ENCODE measurements at regions not wholly inside any gene's neighbourhood (a gene's known extent, or its start where the extent isn't known, plus 50 kb on each side); places are given as distances from the start of the nearest gene placed in this dataset.
A peak's percentile ranks its signal among the peaks of the same experiment; 100 is the strongest.

DNA sequence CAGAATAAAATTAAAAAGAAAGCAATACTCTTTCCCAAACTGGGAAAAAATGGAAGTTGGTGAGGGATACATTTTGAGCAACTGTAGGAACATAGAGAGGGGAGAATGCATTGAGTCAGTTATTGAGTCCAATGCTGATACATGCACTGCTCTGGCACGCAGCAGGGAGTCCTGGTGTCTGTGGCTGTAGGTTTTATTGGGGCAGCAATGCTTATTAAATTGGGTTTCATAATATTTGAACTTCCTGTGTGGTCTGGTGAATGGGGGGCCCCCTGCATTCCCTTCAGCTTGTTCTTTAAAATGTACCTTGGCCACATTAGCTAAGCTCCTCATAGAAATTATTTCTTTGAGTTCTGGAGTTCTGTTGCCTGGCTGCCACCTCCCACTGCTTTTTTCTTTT, 125.2 kb upstream of the ELAC2 start:
- no peak overlapping the region for H3K4me3 ChIP-seq (ENCODE audit: low read length)
- DNase-seq (ENCODE audit: low read depth) = no peak
- TF ChIP-seq, protein P1, sequence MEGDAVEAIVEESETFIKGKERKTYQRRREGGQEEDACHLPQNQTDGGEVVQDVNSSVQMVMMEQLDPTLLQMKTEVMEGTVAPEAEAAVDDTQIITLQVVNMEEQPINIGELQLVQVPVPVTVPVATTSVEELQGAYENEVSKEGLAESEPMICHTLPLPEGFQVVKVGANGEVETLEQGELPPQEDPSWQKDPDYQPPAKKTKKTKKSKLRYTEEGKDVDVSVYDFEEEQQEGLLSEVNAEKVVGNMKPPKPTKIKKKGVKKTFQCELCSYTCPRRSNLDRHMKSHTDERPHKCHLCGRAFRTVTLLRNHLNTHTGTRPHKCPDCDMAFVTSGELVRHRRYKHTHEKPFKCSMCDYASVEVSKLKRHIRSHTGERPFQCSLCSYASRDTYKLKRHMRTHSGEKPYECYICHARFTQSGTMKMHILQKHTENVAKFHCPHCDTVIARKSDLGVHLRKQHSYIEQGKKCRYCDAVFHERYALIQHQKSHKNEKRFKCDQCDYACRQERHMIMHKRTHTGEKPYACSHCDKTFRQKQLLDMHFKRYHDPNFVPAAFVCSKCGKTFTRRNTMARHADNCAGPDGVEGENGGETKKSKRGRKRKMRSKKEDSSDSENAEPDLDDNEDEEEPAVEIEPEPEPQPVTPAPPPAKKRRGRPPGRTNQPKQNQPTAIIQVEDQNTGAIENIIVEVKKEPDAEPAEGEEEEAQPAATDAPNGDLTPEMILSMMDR (conservative IDR thresholded peaks at IDR 0.05; ENCODE audit: low read length) = no peak

- DNase-seq (ENCODE audit: low read depth) = peak; percentile 27
- H3K4me3 ChIP-seq (ENCODE audit: low read length) = no peak overlapping the region
Measured at GRCh38 chr17:13140750-13141149, 122.9 kb upstream of the ELAC2 start.

GRCh38 chr17:13135506-13135905, 117.7 kb upstream of the ELAC2 start:
- DNase-seq (ENCODE audit: low read depth) = no peak
- TF ChIP-seq, protein P1 (conservative IDR thresholded peaks at IDR 0.05; ENCODE audit: low read length) = no peak
- no peak overlapping the region for H3K4me3 ChIP-seq (ENCODE audit: low read length)

More at GRCh38 chr17:13140750-13141149, 122.9 kb upstream of the ELAC2 start:
- TF ChIP-seq, protein P1 (conservative IDR thresholded peaks at IDR 0.05; ENCODE audit: low read length) = peak; percentile 31; the same call in 1 of the 2 replicates

- TF ChIP-seq, protein P1 (conservative IDR thresholded peaks at IDR 0.05; ENCODE audit: low read length) = no peak
- DNase-seq (ENCODE audit: low read depth) = peak; percentile 2
Measured at GRCh38 chr17:13134076-13134475, 116.2 kb upstream of the ELAC2 start.

GRCh38 chr17:13131225-13131624, 113.4 kb upstream of the ELAC2 start:
- no peak for DNase-seq (ENCODE audit: low read depth)
- no peak overlapping the region for H3K4me3 ChIP-seq (ENCODE audit: low read length)
- TF ChIP-seq, protein P1 (conservative IDR thresholded peaks at IDR 0.05; ENCODE audit: low read length) = no peak

More at GRCh38 chr17:13134076-13134475, 116.2 kb upstream of the ELAC2 start:
- no peak overlapping the region for H3K4me3 ChIP-seq (ENCODE audit: low read length)

- H3K4me3 ChIP-seq (ENCODE audit: low read length) = no peak overlapping the region
- TF ChIP-seq, protein P1 (conservative IDR thresholded peaks at IDR 0.05; ENCODE audit: low read length) = no peak
- DNase-seq (ENCODE audit: low read depth) = no peak
Measured at GRCh38 chr17:13129356-13129755, 111.5 kb upstream of the ELAC2 start.

DNA sequence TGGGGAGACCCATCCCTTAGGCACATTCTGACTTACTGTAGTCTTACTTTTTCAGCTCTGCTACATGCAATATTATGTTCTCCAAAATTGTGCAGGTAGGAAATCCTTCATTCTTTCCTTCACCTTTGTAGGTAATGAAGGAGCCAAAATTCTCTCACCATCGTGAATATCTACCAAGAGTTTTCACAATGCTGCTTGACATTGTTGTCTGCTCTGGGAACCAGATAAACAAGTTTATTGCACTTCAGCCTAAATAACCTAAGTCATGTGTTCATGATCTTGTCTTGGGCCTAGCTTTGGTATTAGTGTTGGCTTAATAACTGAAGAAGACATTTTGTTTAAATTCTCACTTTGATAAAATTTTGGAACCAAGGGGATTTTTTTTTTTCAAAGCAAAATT, 110.8 kb upstream of the ELAC2 start:
- H3K4me3 ChIP-seq (ENCODE audit: low read length) = no peak overlapping the region
- TF ChIP-seq, protein P1 (conservative IDR thresholded peaks at IDR 0.05; ENCODE audit: low read length) = no peak
- DNase-seq (ENCODE audit: low read depth) = no peak
